HG02938 (cell line): ENCODE measurements at regions not wholly inside any gene's neighbourhood (a gene's known extent, or its start where the extent isn't known, plus 50 kb on each side); places are given as distances from the start of the nearest gene placed in this dataset.

Experiments used
- ATAC-seq: cut with Tn5 transposase; IDR thresholded peaks from one replicate; pipeline ENCODE4 v1.9.1; 2021; ENCODE audit warnings: mild to moderate bottlenecking, moderate library complexity; ENCODE audit not compliant: unreplicated experiment

GRCh38 chr12:30251546-30251945 lies 444.1 kb downstream of the IPO8 start:
- no peak for ATAC-seq

- ATAC-seq = no peak
Measured at GRCh38 chr12:30243426-30243825, 452.2 kb downstream of the IPO8 start.

- ATAC-seq = no peak
Measured at GRCh38 chr12:30219047-30219446, 435.3 kb upstream of the TMTC1 start.

- no peak for ATAC-seq
Measured at GRCh38 chr12:30218073-30218472, 434.3 kb upstream of the TMTC1 start.

- ATAC-seq = no peak
Measured at GRCh38 chr12:30213166-30213565, 429.4 kb upstream of the TMTC1 start.

GRCh38 chr12:30211743-30212142 lies 428.0 kb upstream of the TMTC1 start:
- no peak for ATAC-seq

GRCh38 chr12:30203981-30204380 lies 420.2 kb upstream of the TMTC1 start:
- ATAC-seq = no peak

- no peak for ATAC-seq
Measured at GRCh38 chr12:30202521-30203254, 418.9 kb upstream of the TMTC1 start.

- ATAC-seq = no peak
Measured at GRCh38 chr12:30201301-30202160, 417.8 kb upstream of the TMTC1 start.

GRCh38 chr12:30200864-30201263 lies 417.1 kb upstream of the TMTC1 start:
- no peak for ATAC-seq

- no peak for ATAC-seq
Measured at GRCh38 chr12:30197392-30198057, 413.8 kb upstream of the TMTC1 start.

GRCh38 chr12:30191696-30192455 lies 408.1 kb upstream of the TMTC1 start:
- no peak for ATAC-seq

GRCh38 chr12:30188602-30189326 lies 405.0 kb upstream of the TMTC1 start:
- no peak for ATAC-seq

GRCh38 chr12:30187426-30187825 lies 403.7 kb upstream of the TMTC1 start:
- no peak for ATAC-seq

- ATAC-seq = no peak
Measured at GRCh38 chr12:30181334-30181733, 397.6 kb upstream of the TMTC1 start.

GRCh38 chr12:30180602-30181001 lies 396.9 kb upstream of the TMTC1 start:
- ATAC-seq = no peak

GRCh38 chr12:30178916-30179315 lies 395.2 kb upstream of the TMTC1 start:
- no peak for ATAC-seq

GRCh38 chr12:30169839-30170591 lies 386.3 kb upstream of the TMTC1 start:
- ATAC-seq = no peak

GRCh38 chr12:30166006-30166795 lies 382.5 kb upstream of the TMTC1 start:
- no peak for ATAC-seq
